22Rv1 (cell line): ENCODE measurements at regions not wholly inside any gene's neighbourhood (a gene's known extent, or its start where the extent isn't known, plus 50 kb on each side); places are given as distances from the start of the nearest gene placed in this dataset.

ENCODE experiments used
- H3K27ac ChIP-seq: fragments of 450-650 bp; 2 replicates; pipeline ENCODE4 v1.5.1; 2017
- CTCF ChIP-seq: fragments of 450-650 bp; IDR thresholded peaks from 2 replicates; pipeline ENCODE4 v1.5.1; 2017; ENCODE audit warnings: mild to moderate bottlenecking
- ZFX ChIP-seq: fragments of 450-650 bp; IDR thresholded peaks from 2 replicates; pipeline ENCODE4 v1.6.1; 2017; ENCODE audit warnings: antibody characterized with exemption, borderline replicate concordance

GRCh38 chr7:35375516-35375915 is 121.6 kb upstream of the TBX20 start:
- H3K27ac ChIP-seq = no peak overlapping the region
- no peak for TF ChIP-seq CTCF
- TF ChIP-seq ZFX = no peak

- H3K27ac ChIP-seq = no peak overlapping the region
Measured at GRCh38 chr7:35374858-35375257, 121.0 kb upstream of the TBX20 start.

GRCh38 chr7:35371221-35371620 is 117.3 kb upstream of the TBX20 start:
- TF ChIP-seq ZFX (no peak), CTCF (no peak)
- no peak overlapping the region for H3K27ac ChIP-seq

More at GRCh38 chr7:35374858-35375257, 121.0 kb upstream of the TBX20 start:
- no peak for TF ChIP-seq ZFX
- no peak for TF ChIP-seq CTCF

GRCh38 chr7:35370687-35371086 is 116.8 kb upstream of the TBX20 start:
- no peak overlapping the region for H3K27ac ChIP-seq
- TF ChIP-seq ZFX (no peak), CTCF (no peak)

GRCh38 chr7:35366167-35367155 is 112.6 kb upstream of the TBX20 start:
- H3K27ac ChIP-seq = no peak overlapping the region

GRCh38 chr7:35365523-35365922 is 111.6 kb upstream of the TBX20 start:
- TF ChIP-seq ZFX (no peak), CTCF (no peak)
- H3K27ac ChIP-seq = no peak overlapping the region

More at GRCh38 chr7:35366167-35367155, 112.6 kb upstream of the TBX20 start:
- TF ChIP-seq ZFX = no peak
- TF ChIP-seq CTCF = no peak

- no peak for TF ChIP-seq ZFX
- no peak for TF ChIP-seq CTCF
Measured at GRCh38 chr7:35362341-35362740, 108.4 kb upstream of the TBX20 start.

More at GRCh38 chr7:35362341-35362740, 108.4 kb upstream of the TBX20 start:
- H3K27ac ChIP-seq = no peak overlapping the region
